HG03439 (cell line): ENCODE measurements at regions not wholly inside any gene's neighbourhood (a gene's known extent, or its start where the extent isn't known, plus 50 kb on each side); places are given as distances from the start of the nearest gene placed in this dataset.
A peak's percentile ranks its signal among the peaks of the same experiment; 100 is the strongest.

ENCODE experiments used
- ATAC-seq: cut with Tn5 transposase; IDR thresholded peaks from one replicate; pipeline ENCODE4 v1.9.1; 2021; ENCODE audit warnings: mild to moderate bottlenecking, moderate library complexity; ENCODE audit not compliant: unreplicated experiment

DNA sequence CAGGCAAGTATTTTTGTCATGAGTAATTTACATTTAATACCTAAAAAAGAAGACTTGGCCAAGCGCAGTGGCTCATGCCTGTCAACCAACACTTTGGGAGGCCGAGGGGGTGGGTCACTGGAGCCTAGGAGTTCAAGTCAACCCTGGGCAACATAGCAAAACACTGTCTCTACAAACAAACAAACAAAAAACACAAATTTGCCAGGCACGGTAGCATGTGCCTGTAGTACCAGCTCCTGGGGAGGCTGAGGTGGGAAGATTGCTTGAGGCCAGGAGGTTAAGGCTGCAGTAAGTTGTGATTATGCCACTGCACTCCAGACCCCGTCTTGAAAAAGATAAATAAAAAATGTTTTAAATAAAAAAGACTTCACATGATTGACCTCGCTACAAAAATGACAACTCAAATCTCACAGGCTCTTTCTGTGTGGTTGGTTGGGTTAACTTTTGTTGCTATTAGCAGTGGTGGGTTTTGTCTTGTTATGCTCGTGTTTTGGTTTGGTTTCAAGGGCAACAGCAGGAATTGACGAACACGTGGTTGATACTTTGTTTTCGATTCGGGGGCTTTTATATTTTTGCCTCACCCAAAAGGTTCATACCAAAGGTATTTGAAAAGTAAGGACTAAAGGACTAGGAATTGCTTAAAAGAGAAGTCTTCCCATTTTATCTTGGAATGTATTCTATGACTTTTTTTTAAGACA is 227.2 kb upstream of the MKLN1 start:
- no peak for ATAC-seq

DNA sequence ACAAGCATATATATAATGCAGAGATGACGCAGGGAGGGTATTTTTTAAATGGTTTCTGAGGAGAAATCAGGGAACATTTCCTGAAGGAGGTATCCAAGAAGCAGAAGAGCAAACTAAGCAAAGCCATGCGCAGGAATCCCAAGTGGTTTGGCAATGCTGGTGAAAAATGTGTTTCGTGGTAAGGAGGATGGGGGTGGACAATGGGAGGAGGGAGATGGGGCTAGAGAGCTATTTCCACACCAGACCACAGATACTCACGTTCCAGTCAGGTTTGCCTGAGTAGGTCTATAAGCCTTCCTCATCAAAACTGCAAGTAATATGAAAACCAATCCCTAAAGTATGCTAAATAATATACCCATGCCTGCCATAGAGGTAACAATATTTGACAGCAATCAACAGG is 223.7 kb upstream of the MKLN1 start:
- no peak for ATAC-seq

GRCh38 chr7:131104596-131105293 is 222.9 kb upstream of the MKLN1 start:
- no peak for ATAC-seq

DNA sequence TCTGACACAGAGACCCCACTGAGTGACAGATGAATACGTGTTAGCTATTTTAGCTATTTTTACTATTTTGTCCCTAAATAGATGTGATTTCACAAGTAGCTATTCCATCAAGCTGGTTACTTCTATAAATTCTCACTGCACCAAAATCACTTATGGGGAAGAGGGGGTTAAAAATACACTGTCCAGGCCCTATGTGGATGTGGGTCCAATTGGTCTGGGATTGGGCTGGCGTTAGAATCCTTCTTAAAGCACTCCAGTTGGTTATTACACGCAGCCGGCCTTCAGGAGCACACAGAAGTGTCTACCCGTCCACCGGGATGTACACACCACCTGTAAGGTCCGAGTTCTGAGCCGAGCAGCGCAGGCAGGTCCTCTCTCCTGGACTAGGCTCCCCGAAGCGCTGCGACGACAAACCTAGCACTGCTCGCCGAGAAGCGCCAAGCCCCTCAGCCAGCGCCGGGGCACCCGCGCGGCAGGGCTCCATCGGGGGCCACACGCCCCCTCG is 222.3 kb upstream of the MKLN1 start:
- ATAC-seq: no peak

GRCh38 chr7:131105799-131106680 is 221.6 kb upstream of the MKLN1 start:
- ATAC-seq: peak; percentile 44

DNA sequence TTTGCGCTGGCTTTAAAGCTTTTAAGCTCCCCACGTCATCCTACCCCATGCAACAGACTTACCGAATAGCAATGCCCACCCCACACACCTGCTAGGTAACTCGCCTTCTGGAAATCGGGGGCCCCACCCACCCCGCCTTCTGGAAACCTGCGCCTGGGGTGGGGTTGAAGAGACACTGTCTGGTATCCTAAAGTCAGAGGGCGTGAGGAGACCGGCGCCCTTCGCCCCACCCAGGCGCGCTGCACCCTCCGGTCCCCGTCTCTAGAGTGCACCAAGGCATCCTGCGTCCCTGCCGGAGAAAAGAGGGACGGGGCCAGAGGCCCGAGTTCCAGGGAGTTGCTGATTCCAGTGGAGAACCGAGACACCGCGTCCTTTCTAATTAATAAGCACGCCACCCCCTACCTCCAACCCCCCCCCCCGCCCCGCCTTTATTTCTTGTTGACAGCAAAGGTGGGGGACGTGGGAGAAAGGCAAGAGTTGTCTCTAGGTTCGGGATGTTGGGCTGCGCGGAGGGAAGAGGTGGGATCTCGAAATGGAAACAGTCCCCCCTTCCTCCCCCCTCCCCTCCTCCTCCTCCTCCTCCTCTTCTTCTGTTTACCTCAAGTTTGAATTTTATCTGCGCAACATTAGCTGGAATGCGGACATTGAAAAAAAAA is 220.9 kb upstream of the MKLN1 start:
- no peak for ATAC-seq

GRCh38 chr7:131107337-131108211 is 220.1 kb upstream of the MKLN1 start:
- peak; percentile 47 for ATAC-seq

- ATAC-seq: no peak
These were observed 219.3 kb upstream of the MKLN1 start for GRCh38 chr7:131108212-131108940.

DNA sequence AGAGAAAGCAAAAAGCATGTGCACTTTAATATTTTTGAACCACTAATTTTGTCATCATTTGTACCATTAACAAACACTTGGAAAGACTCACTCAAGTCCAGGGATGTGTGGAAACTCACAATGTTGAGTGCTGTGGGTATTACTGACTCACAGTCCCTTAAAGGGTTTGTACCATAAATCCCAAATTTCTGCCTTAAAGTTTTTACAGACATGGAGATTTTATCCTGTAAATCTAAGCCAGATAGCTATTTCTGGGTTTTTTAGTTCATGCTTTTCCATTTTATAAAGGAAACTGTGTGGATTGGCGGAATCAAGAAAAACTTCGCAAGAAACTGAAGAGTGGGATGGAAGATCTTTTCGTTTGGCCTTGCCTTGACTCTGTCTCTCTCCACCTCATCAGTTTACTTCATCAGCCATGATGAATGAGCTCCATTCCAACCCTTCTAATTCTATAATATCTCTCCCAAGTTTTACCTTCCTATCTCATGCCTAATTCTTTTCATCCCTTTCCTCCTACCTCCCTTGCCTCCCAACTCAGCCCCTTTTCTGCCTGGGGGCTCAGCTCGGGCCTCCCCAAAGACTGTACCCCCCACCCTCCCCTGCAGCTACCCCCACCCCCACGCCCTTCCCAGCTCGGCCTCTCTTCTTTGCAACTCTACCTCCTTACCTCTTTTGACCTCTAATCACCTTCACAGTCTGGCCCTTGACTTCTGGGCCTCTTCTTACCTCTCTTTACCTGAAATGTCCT is 218.5 kb upstream of the MKLN1 start:
- ATAC-seq: no peak

DNA sequence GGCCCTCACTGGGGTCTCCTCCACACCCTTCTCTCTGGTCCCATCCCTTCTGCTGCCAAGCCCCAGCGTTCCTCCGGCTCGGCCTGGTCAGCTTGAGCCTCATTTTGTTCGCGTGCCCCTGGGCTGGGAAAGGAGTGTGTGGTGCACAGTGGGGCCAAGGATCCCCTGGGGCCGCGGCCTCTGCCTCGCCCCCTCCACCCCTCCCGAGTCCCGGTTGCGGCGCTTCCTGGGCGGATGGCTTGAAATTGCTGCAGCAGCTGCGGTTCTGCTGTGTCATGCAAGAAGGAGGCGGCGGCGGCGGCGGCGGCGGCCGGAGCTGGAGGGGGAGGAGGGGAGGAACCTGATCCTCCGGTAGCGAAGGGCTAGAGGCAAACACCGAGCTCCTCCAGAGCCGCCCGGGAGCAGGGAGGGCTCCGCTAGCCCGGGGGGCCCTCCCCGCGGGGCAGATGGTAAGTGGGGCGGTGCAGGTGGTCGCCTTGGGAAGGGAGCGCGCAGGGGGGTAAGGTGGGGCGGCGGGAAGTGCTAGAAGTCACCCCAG is 217.8 kb upstream of the MKLN1 start:
- ATAC-seq: no peak

- ATAC-seq: no peak
These were observed 217.2 kb upstream of the MKLN1 start for GRCh38 chr7:131110297-131111080.

DNA sequence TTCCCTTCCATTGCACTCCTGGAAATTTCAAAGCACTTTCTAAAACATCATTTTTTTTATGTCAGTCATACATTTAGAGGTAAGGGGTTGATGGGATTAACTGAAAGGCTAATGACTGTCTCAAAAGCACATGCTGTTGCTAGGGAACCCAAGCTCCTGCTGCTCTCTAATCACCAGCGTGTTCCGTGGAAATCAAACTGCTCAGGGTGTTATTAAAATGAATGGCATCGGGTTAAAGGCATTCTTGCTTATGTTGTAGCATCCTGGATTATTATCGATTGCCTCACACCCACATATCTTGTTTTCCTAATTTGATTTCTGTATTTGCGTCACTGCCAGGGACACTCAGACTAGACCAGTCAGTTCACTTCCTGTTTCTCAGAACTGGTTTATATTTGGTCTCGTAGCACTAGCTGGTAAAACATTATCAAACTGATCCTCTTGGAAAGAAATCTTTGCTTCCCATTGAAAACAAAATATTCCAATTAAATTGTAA is 216.5 kb upstream of the MKLN1 start:
- no peak for ATAC-seq

DNA sequence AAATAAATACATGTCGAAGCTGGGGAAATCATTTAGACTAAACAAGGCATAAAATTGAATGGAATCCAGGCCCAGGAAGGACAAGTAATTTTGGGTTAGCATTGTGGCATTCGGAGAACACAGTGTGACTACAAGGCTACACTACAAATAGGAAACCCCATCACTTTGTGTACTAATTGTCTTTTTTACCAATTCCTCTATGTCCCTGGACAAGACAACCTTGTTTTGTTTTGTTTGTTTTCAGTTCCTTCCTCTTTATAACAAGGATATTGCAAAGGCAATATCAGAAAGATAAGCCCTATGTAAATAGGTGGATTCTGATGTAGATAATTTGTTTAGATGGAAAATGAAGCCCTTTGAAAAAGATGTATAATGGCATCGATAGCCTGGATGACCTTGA is 215.9 kb upstream of the MKLN1 start:
- ATAC-seq: no peak

DNA sequence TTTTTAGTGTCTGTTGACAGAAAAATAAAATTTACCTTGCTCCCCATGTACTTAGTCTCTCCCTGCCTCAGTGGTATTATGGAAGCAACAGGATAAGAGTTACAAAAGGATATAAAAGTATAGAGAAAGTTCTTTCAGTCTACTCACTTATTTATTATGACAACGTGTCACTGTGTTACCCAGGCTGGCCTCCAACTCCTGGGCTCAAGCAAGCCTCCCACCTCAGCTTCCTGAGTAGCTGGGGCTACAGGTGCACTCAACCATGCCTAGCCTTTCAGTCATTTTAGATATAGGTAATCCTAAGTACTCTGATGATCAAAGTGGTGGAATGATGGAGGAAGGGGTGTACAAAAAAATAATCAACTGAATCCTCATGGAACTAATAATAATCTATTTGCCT is 215.2 kb upstream of the MKLN1 start:
- no peak for ATAC-seq

DNA sequence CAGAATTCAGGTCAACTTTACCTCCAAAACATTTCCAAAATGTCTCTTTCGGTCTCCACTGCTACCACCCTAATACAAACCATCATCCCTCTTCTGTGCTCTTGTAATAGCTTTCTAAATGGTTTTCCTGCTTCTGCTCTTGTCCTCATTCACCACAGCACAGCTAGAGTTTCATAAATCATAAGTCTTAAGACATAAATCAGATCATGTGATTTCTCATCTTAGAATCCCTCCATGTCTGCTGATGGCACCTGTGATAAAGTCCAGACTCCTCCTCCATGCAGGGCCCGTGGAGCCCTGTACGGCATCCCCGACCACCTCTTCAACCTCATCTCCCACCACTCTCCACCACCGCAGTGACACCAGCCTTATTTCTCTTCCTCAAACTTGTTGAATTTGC is 212.3 kb upstream of the MKLN1 start:
- no peak for ATAC-seq

DNA sequence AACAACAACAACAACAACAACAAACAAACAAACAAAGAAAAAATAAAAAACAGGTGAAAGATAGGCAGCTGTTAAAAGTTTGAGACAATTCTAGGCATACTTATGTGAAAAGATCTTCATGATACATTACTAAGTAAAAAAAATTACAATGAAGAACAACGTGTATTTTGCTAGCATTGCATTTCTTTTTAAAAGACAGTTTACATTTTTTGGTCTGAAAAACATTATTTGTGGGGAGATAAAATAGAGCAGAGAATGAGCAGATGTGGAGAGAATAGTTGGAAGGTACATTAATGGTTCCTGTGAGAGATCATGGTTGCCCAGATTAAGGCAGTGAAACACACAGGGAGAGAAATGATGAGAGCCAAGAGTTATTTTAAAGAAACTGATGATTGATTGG is 210.2 kb upstream of the MKLN1 start:
- ATAC-seq: no peak

GRCh38 chr7:131119381-131119780 is 208.3 kb upstream of the MKLN1 start:
- no peak for ATAC-seq
